C4-2B (cell line): ENCODE measurements at regions not wholly inside any gene's neighbourhood (a gene's known extent, or its start where the extent isn't known, plus 50 kb on each side); places are given as distances from the start of the nearest gene placed in this dataset.

ENCODE experiments used
- CTCF ChIP-seq: fragments of 450-650 bp; conservative IDR thresholded peaks from 2 replicates; pipeline ENCODE4 v1.5.1; 2017; ENCODE audit warnings: mild to moderate bottlenecking
- ZFX ChIP-seq: fragments of 450-650 bp; IDR thresholded peaks from 2 replicates; pipeline ENCODE4 v1.6.1; 2017

- no peak for TF ChIP-seq CTCF
- no peak for TF ChIP-seq ZFX
Measured at GRCh38 chr1:99496067-99496466, 149.8 kb upstream of the PALMD start.
